GM12865 (cell line): ENCODE measurements at regions not wholly inside any gene's neighbourhood (a gene's known extent, or its start where the extent isn't known, plus 50 kb on each side); places are given as distances from the start of the nearest gene placed in this dataset.
A peak's percentile ranks its signal among the peaks of the same experiment; 100 is the strongest.

Experiments used
- DNase-seq: peaks from one replicate; pipeline ENCODE4 v3.0.0; 2010; ENCODE audit warnings: low read depth
- H3K4me3 ChIP-seq: 2 replicates; pipeline ENCODE4 v1.5.1; 2011; ENCODE audit warnings: mild to moderate bottlenecking, low read depth, low read length, control low read depth
- CTCF ChIP-seq: IDR thresholded peaks from 2 replicates; pipeline ENCODE4 v1.5.1; 2011; ENCODE audit warnings: low read length, control low read depth, low read depth, inconsistent platforms; ENCODE audit not compliant: insufficient read depth; ENCODE audit errors: missing control alignments

- TF ChIP-seq CTCF: no peak
- H3K4me3 ChIP-seq: no peak overlapping the region
- peak; percentile 33 for DNase-seq
Measured at GRCh38 chr3:188947401-188948280, 224.1 kb upstream of the TPRG1 start.

- TF ChIP-seq CTCF: no peak
- no peak for DNase-seq
Measured at GRCh38 chr3:188948281-188948996, 223.3 kb upstream of the TPRG1 start.

GRCh38 chr3:188948997-188949389, 222.8 kb upstream of the TPRG1 start:
- no peak overlapping the region for H3K4me3 ChIP-seq
- DNase-seq: no peak
- TF ChIP-seq CTCF: no peak

More at GRCh38 chr3:188948281-188948996, 223.3 kb upstream of the TPRG1 start:
- no peak overlapping the region for H3K4me3 ChIP-seq

GRCh38 chr3:188949456-188949855, 222.3 kb upstream of the TPRG1 start:
- no peak for DNase-seq
- no peak for TF ChIP-seq CTCF
- no peak overlapping the region for H3K4me3 ChIP-seq

GRCh38 chr3:188949996-188950395, 221.8 kb upstream of the TPRG1 start:
- DNase-seq: no peak
- TF ChIP-seq CTCF: no peak
- no peak overlapping the region for H3K4me3 ChIP-seq

- no peak for DNase-seq
- TF ChIP-seq CTCF: no peak
Measured at GRCh38 chr3:188950832-188951489, 220.8 kb upstream of the TPRG1 start.

More at GRCh38 chr3:188950832-188951489, 220.8 kb upstream of the TPRG1 start:
- H3K4me3 ChIP-seq: no peak overlapping the region
